OCI-LY1 (cell line): ENCODE measurements at regions not wholly inside any gene's neighbourhood (a gene's known extent, or its start where the extent isn't known, plus 50 kb on each side); places are given as distances from the start of the nearest gene placed in this dataset.

Experiments used
- H2AFZ ChIP-seq: fragments of 200-600 bp; sonication (generic), shearing (Covaris generic); 2 replicates; pipeline ENCODE4 v1.6.0; 2014; ENCODE audit warnings: antibody characterized with exemption, mild to moderate bottlenecking, low read length
- H3F3A ChIP-seq: fragments of 200-600 bp; sonication (generic), shearing (Covaris generic); 2 replicates; pipeline ENCODE4 v1.6.0; 2014; ENCODE audit warnings: mild to moderate bottlenecking, antibody characterized with exemption, low read length, moderate library complexity; ENCODE audit not compliant: insufficient read depth
- H3K27ac ChIP-seq: fragments of 200-600 bp; sonication (generic); 2 replicates; pipeline ENCODE4 v1.5.1; 2014; ENCODE audit warnings: low read length, mixed run types, mild to moderate bottlenecking, low read depth; ENCODE audit not compliant: poor library complexity, severe bottlenecking
- H3K27me3 ChIP-seq: fragments of 200-600 bp; sonication (generic); 2 replicates; pipeline ENCODE4 v1.6.0; 2014; ENCODE audit warnings: antibody characterized with exemption, mild to moderate bottlenecking, low read length, moderate library complexity; ENCODE audit not compliant: insufficient read depth
- H3K36me3 ChIP-seq: fragments of 200-600 bp; sonication (generic); 2 replicates; pipeline ENCODE4 v1.6.1; 2014; ENCODE audit warnings: mild to moderate bottlenecking, antibody characterized with exemption, low read length, moderate library complexity, mixed read lengths; ENCODE audit not compliant: insufficient read depth
- H3K4me1 ChIP-seq: fragments of 200-600 bp; sonication (generic); 2 replicates; pipeline ENCODE4 v1.5.1; 2014; ENCODE audit warnings: mild to moderate bottlenecking, low read length, moderate library complexity; ENCODE audit not compliant: insufficient read depth, severe bottlenecking
- H3K4me2 ChIP-seq: fragments of 200-600 bp; sonication (generic), shearing (Covaris generic); 2 replicates; pipeline ENCODE4 v1.6.1; 2014; ENCODE audit warnings: low read length
- H3K4me3 ChIP-seq: fragments of 200-600 bp; sonication (generic); 2 replicates; pipeline ENCODE4 v1.5.1; 2014; ENCODE audit warnings: low read length, low read depth, mild to moderate bottlenecking, mixed read lengths; ENCODE audit not compliant: poor library complexity, severe bottlenecking
- H3K79me2 ChIP-seq: fragments of 200-600 bp; shearing (Covaris generic); 2 replicates; pipeline ENCODE4 v1.6.1; 2016; ENCODE audit warnings: mixed run types, low read length, mixed read lengths; ENCODE audit not compliant: insufficient read depth
- H3K9ac ChIP-seq: fragments of 200-600 bp; sonication (generic), shearing (Covaris generic); 2 replicates; pipeline ENCODE4 v1.6.1; 2014; ENCODE audit warnings: mild to moderate bottlenecking, low read length, mixed read lengths
- H3K9me2 ChIP-seq: fragments of 200-600 bp; sonication (generic), shearing (Covaris generic); 2 replicates; pipeline ENCODE4 v1.6.1; 2014; ENCODE audit warnings: low read depth, mild to moderate bottlenecking, low read length, mixed read lengths
- H3K9me3 ChIP-seq: fragments of 200-600 bp; shearing (Covaris generic); 2 replicates; pipeline ENCODE4 v1.6.1; 2014; ENCODE audit warnings: low read length, mixed read lengths
- H4K20me1 ChIP-seq: fragments of 200-600 bp; sonication (generic), shearing (Covaris generic); 2 replicates; pipeline ENCODE4 v1.6.0; 2016; ENCODE audit warnings: mild to moderate bottlenecking, low read length; ENCODE audit not compliant: insufficient read depth
- CTCF ChIP-seq: fragments of 200-600 bp; sonication (generic), shearing (Covaris generic); IDR thresholded peaks from 2 replicates; pipeline ENCODE4 v1.5.1; 2017; ENCODE audit warnings: mild to moderate bottlenecking, antibody characterized with exemption, low read length, moderate library complexity, mixed read lengths
- EZH2 ChIP-seq: fragments of 200-600 bp; sonication (generic), shearing (Covaris generic); IDR thresholded peaks from 2 replicates; pipeline ENCODE4 v1.8.0; 2017; ENCODE audit warnings: borderline replicate concordance, mixed run types, mild to moderate bottlenecking, antibody characterized with exemption, low read length, moderate library complexity, mixed read lengths

- Histone ChIP-seq H3K79me2 (no peaks in the 10 kb centered on the region), H3K27me3 (no peaks in the 10 kb centered on the region), H3F3A (no peaks in the 10 kb centered on the region), H3K4me3 (no peak overlapping the region), H2AFZ (no peak overlapping the region), H3K4me2 (no peak overlapping the region), H3K4me1 (peaks cover 14% of the 10 kb centered on the region), H3K9me2 (no peaks in the 10 kb centered on the region), H3K9me3 (peaks cover 6% of the 10 kb centered on the region; the same call in 1 of the 2 replicates), H3K27ac (no peak overlapping the region), H4K20me1 (no peaks in the 10 kb centered on the region), H3K9ac (no peak overlapping the region), H3K36me3 (no peaks in the 10 kb centered on the region; the same call in 1 of the 2 replicates)
- no peak for TF ChIP-seq EZH2
- no peak for TF ChIP-seq CTCF
Measured at GRCh38 chr1:67601955-67602354, 83.0 kb upstream of the GADD45A start.

GRCh38 chr1:67604778-67605177 is 80.2 kb upstream of the GADD45A start:
- TF ChIP-seq EZH2: no peak
- TF ChIP-seq CTCF: no peak
- Histone ChIP-seq H3K27ac (no peak overlapping the region), H3K4me2 (no peak overlapping the region)

GRCh38 chr1:67605209-67605780 is 79.7 kb upstream of the GADD45A start:
- no peaks in the 10 kb centered on the region for H3F3A ChIP-seq
- peaks cover 14% of the 10 kb centered on the region for H3K4me1 ChIP-seq
- no peak for TF ChIP-seq CTCF
- no peak for TF ChIP-seq EZH2
- no peaks in the 10 kb centered on the region for H3K79me2 ChIP-seq
- H3K27ac ChIP-seq: no peak overlapping the region
- H3K27me3 ChIP-seq: no peaks in the 10 kb centered on the region
- no peak overlapping the region for H3K4me2 ChIP-seq
- H3K4me3 ChIP-seq: no peak overlapping the region
- H3K36me3 ChIP-seq: no peaks in the 10 kb centered on the region; the same call in 1 of the 2 replicates
- H4K20me1 ChIP-seq: no peaks in the 10 kb centered on the region
- no peak overlapping the region for H3K9ac ChIP-seq
- no peaks in the 10 kb centered on the region for H3K9me2 ChIP-seq
- H2AFZ ChIP-seq: no peak overlapping the region
- no peaks in the 10 kb centered on the region for H3K9me3 ChIP-seq

More at GRCh38 chr1:67604778-67605177, 80.2 kb upstream of the GADD45A start:
- H4K20me1 ChIP-seq: no peaks in the 10 kb centered on the region
- no peak overlapping the region for H3K9ac ChIP-seq
- H3K9me3 ChIP-seq: no peaks in the 10 kb centered on the region
- H2AFZ ChIP-seq: no peak overlapping the region
- no peaks in the 10 kb centered on the region for H3K9me2 ChIP-seq
- H3K36me3 ChIP-seq: no peaks in the 10 kb centered on the region; the same call in 1 of the 2 replicates
- no peaks in the 10 kb centered on the region for H3K79me2 ChIP-seq
- peaks cover 14% of the 10 kb centered on the region for H3K4me1 ChIP-seq
- H3F3A ChIP-seq: no peaks in the 10 kb centered on the region
- H3K4me3 ChIP-seq: no peak overlapping the region
- no peaks in the 10 kb centered on the region for H3K27me3 ChIP-seq
